GM12878 (cell line): ENCODE measurements at regions not wholly inside any gene's neighbourhood (a gene's known extent, or its start where the extent isn't known, plus 50 kb on each side); places are given as distances from the start of the nearest gene placed in this dataset.

Experiments
- ATAC-seq: fragments of 200-7000 bp; cut with Tn5 transposase; 3 replicates; pipeline ENCODE4 v1.9.1; 2020; ENCODE audit warnings: mild to moderate bottlenecking, moderate library complexity
- BruUV-seq: library from RNA; stranded (reverse); fragments of 400-500 nt; replicated peaks from 2 replicates; lab custom pipeline; 2021; lab: Mats Ljungman, UMichigan
- CTCF ChIA-PET: fragments of 300-600 bp; sonication (Branson Sonifier 250); formaldehyde crosslinking; extraction: SDS; loops from one replicate; lab custom pipeline; 2021; ENCODE audit warnings: inconsistent platforms; lab: Yijun Ruan, JAX
- POLR2A ChIA-PET: fragments of 350-600 bp; formaldehyde crosslinking; extraction: SDS; loops from one replicate; lab custom pipeline; 2021; ENCODE audit warnings: inconsistent platforms; lab: Charles Lee
- RAD21 ChIA-PET: fragments of 300-600 bp; sonication (Branson Sonifier 250); formaldehyde crosslinking; loops from one replicate; lab custom pipeline; 2023; ENCODE audit warnings: antibody characterized with exemption; ENCODE audit not compliant: unreplicated experiment; lab: Charles Lee
- SMC1A ChIA-PET: fragments of 300-600 bp; sonication (Branson Sonifier 250); formaldehyde crosslinking; loops from one replicate; lab custom pipeline; 2023; ENCODE audit not compliant: unreplicated experiment, uncharacterized antibody; lab: Charles Lee
- DNase-seq: peaks from one replicate; pipeline ENCODE4 v3.0.0-alpha.2; 2011; ENCODE audit warnings: low read depth, low spot score
- FAIRE-seq: peaks from 3 replicates; lab custom pipeline; 2011; peaks lifted over from hg19 to GRCh38; lab: Jason Lieb, UNC
- H2AFZ ChIP-seq: 2 replicates; pipeline ENCODE4 v1.6.0; 2011; ENCODE audit warnings: low read depth, low read length, control low read depth; ENCODE audit not compliant: control insufficient read depth
- H3K27ac ChIP-seq: 2 replicates; pipeline ENCODE4 v1.5.1; 2011; ENCODE audit warnings: control low read depth; ENCODE audit not compliant: control insufficient read depth, insufficient read depth
- H3K27me3 ChIP-seq, 2 experiments: replicated peaks in 1 of 2; 2 replicates each; pipeline versions ENCODE4 v1.6.0 to v1.6.1; 2011; ENCODE audit warnings: low read length in 1 of 2; ENCODE audit not compliant: control insufficient read depth in 2 of 2, insufficient read depth in 2 of 2
- H3K36me3 ChIP-seq, 2 experiments: 2 replicates each; pipeline ENCODE4 v1.5.1; 2011; ENCODE audit warnings: low read length in 1 of 2; ENCODE audit not compliant: control insufficient read depth in 2 of 2, insufficient read depth in 2 of 2
- H3K4me1 ChIP-seq: 2 replicates; pipeline ENCODE4 v1.6.1; 2011; ENCODE audit warnings: mild to moderate bottlenecking, low read length, moderate library complexity, mixed read lengths; ENCODE audit not compliant: control insufficient read depth, insufficient read depth
- H3K4me2 ChIP-seq: 2 replicates; pipeline ENCODE4 v1.6.0; 2011; ENCODE audit warnings: control low read depth; ENCODE audit not compliant: control insufficient read depth, insufficient read depth
- H3K4me3 ChIP-seq: fragments of 200-600 bp; sonication (generic); 2 replicates; pipeline ENCODE4 v1.5.1; 2016
- H3K79me2 ChIP-seq: 2 replicates; pipeline ENCODE4 v1.6.0; 2011; ENCODE audit warnings: low read length; ENCODE audit not compliant: control insufficient read depth, insufficient read depth
- H3K9ac ChIP-seq: 2 replicates; pipeline ENCODE4 v1.8.0; 2011; ENCODE audit warnings: low read length, control low read depth, mixed read lengths; ENCODE audit not compliant: control insufficient read depth, insufficient read depth
- H3K9me3 ChIP-seq: replicated peaks from 3 replicates; pipeline ENCODE4 v1.5.1; 2011; ENCODE audit warnings: mild to moderate bottlenecking, low read length; ENCODE audit not compliant: control insufficient read depth, insufficient read depth
- H4K20me1 ChIP-seq: 2 replicates; pipeline ENCODE4 v1.6.0; 2011; ENCODE audit not compliant: control insufficient read depth, insufficient read depth
- BRCA1 ChIP-seq: IDR thresholded peaks from 2 replicates; pipeline ENCODE4 v1.6.1; 2011; ENCODE audit warnings: low read depth, low read length, improper control_type of control experiment
- MEF2A ChIP-seq: IDR thresholded peaks from 2 replicates; pipeline ENCODE4 v1.6.1; 2011; ENCODE audit warnings: low read depth, mild to moderate bottlenecking, low read length, moderate library complexity; ENCODE audit not compliant: insufficient read depth
- NFYB ChIP-seq: IDR thresholded peaks from 2 replicates; pipeline ENCODE4 v1.6.1; 2011; ENCODE audit warnings: low read depth, mild to moderate bottlenecking, low read length, improper control_type of control experiment, moderate library complexity; ENCODE audit not compliant: insufficient read depth
- RAD21 ChIP-seq: IDR thresholded peaks from 2 replicates; pipeline ENCODE4 v1.6.1; 2011; ENCODE audit warnings: mild to moderate bottlenecking, low read depth, low read length, moderate library complexity; ENCODE audit not compliant: insufficient read depth
- STAT3 ChIP-seq: IDR thresholded peaks from 2 replicates; pipeline ENCODE4 v1.6.1; 2011; ENCODE audit warnings: low read depth, low read length, improper control_type of control experiment
- YBX1 ChIP-seq: fragments of 450-650 bp; IDR thresholded peaks from 2 replicates; pipeline ENCODE4 v1.6.1; 2016; ENCODE audit warnings: antibody characterized with exemption
- WGBS: methylation state at CpG from one replicate; pipeline ENCODE4 v1.1.6; 2016; ENCODE audit warnings: low lambda C conversion rate; ENCODE audit not compliant: insufficient replicate concordance, insufficient coverage; ENCODE audit errors: missing lambda C conversion rate; 5-methylcytosine and 5-hydroxymethylcytosine counted together
- in situ Hi-C: fragments of 300-500 bp; cut with MboI; formaldehyde crosslinking; loops from 9 replicates; pipeline ENCODE4 v1.14.3; 2018; ENCODE audit warnings: mixed read lengths
- intact Hi-C: fragments of 100-400 bp; cut with micrococcal nuclease; formaldehyde crosslinking; loops from one replicate; pipeline ENCODE4 v1.14.2; 2022; ENCODE audit not compliant: unreplicated experiment
- TF ChIP-seq, protein P1 (sequence below): fragments of 450-650 bp; IDR thresholded peaks from 2 replicates; pipeline ENCODE4 v1.6.1; 2017; ENCODE audit warnings: mild to moderate bottlenecking, moderate library complexity

DNA sequence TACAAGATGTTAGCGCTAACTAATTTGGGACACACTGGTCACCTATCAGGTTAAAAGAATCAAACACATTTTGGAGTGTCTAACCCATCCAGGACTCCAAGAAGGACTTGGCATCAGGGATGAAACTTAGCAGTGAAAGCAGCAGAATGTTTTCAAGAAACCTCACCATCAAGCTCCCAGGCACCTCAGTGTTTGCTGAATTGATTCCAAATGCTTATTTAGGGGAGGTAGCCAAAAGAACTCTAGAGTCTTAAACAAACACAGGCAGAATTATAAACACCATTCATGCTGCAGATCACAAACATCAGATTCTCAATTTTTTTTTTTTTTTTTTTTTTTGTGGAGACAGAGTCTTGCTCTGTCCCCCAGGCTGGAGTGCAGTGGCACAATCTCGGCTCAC lies 122.8 kb upstream of the UXS1 start:
- Histone ChIP-seq H3K27me3 (no peaks in the 10 kb centered on the region), H2AFZ (no peak overlapping the region), H3K4me3 (no peak overlapping the region), H3K9me3 (no peaks in the 10 kb centered on the region), H3K36me3 (no peaks in the 10 kb centered on the region), H3K27ac (no peak overlapping the region), H3K9ac (no peak overlapping the region), H3K79me2 (no peaks in the 10 kb centered on the region), H4K20me1 (no peaks in the 10 kb centered on the region), H3K4me2 (no peak overlapping the region), H3K4me1 (no peaks in the 10 kb centered on the region)
- DNase-seq (no peak), ATAC-seq (no peak), FAIRE-seq (no peak)
- ChIA-PET SMC1A (no interaction called here), RAD21 (no interaction called here), CTCF (no interaction called here), POLR2A (no interaction called here)
- BruUV-seq = no TSS peak
- TF ChIP-seq MEF2A = no peak
- no peak for TF ChIP-seq STAT3
- TF ChIP-seq BRCA1 = no peak
- TF ChIP-seq, protein P1, sequence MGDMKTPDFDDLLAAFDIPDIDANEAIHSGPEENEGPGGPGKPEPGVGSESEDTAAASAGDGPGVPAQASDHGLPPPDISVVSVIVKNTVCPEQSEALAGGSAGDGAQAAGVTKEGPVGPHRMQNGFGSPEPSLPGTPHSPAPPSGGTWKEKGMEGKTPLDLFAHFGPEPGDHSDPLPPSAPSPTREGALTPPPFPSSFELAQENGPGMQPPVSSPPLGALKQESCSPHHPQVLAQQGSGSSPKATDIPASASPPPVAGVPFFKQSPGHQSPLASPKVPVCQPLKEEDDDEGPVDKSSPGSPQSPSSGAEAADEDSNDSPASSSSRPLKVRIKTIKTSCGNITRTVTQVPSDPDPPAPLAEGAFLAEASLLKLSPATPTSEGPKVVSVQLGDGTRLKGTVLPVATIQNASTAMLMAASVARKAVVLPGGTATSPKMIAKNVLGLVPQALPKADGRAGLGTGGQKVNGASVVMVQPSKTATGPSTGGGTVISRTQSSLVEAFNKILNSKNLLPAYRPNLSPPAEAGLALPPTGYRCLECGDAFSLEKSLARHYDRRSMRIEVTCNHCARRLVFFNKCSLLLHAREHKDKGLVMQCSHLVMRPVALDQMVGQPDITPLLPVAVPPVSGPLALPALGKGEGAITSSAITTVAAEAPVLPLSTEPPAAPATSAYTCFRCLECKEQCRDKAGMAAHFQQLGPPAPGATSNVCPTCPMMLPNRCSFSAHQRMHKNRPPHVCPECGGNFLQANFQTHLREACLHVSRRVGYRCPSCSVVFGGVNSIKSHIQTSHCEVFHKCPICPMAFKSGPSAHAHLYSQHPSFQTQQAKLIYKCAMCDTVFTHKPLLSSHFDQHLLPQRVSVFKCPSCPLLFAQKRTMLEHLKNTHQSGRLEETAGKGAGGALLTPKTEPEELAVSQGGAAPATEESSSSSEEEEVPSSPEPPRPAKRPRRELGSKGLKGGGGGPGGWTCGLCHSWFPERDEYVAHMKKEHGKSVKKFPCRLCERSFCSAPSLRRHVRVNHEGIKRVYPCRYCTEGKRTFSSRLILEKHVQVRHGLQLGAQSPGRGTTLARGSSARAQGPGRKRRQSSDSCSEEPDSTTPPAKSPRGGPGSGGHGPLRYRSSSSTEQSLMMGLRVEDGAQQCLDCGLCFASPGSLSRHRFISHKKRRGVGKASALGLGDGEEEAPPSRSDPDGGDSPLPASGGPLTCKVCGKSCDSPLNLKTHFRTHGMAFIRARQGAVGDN = no peak
- TF ChIP-seq NFYB = no peak
- no peak for TF ChIP-seq YBX1
- TF ChIP-seq RAD21 = no peak
- WGBS = 51% methylated on average over 2 of the region's 2 CpGs
- intact Hi-C loops (no loop called here), in situ Hi-C loops (no loop called here)
